Astrocyte of the cerebellum (primary cell): ENCODE measurements at regions not wholly inside any gene's neighbourhood (a gene's known extent, or its start where the extent isn't known, plus 50 kb on each side); places are given as distances from the start of the nearest gene placed in this dataset.
"Not testable (repeated sequence)": the region's sequence is repeated elsewhere in the genome, so short reads cannot be mapped to it uniquely, and the experiment has no call there.

Source experiments
- DNase-seq: peaks from one replicate; pipeline ENCODE4 v3.0.0-alpha.2; 2011; ENCODE audit warnings: low read depth
- H3K4me3 ChIP-seq: 2 replicates; pipeline ENCODE4 v1.5.1; 2011; ENCODE audit warnings: mild to moderate bottlenecking, low read depth, low read length, moderate library complexity
- CTCF ChIP-seq: IDR thresholded peaks from 2 replicates; pipeline ENCODE4 v1.5.1; 2012; ENCODE audit warnings: low read length, low read depth, moderate library complexity, mild to moderate bottlenecking; ENCODE audit errors: missing control alignments
- in situ Hi-C: cut with HindIII; loops from 2 replicates; pipeline ENCODE4 v1.10.0; 2017; ENCODE audit warnings: low sequenced_read_pairs

GRCh38 chr6:27777614-27778355 is 134.4 kb downstream of the OR2B2 start:
- H3K4me3 ChIP-seq, result no peak overlapping the region
- TF ChIP-seq CTCF, result no peak
- in situ Hi-C loops, result no loop called here
- no peak for DNase-seq

GRCh38 chr6:27777126-27777525 is 135.1 kb downstream of the OR2B2 start:
- in situ Hi-C loops, result no loop called here
- no peak for DNase-seq
- no peak overlapping the region for H3K4me3 ChIP-seq
- TF ChIP-seq CTCF, result no peak

- DNase-seq, result no peak
- in situ Hi-C loops, result no loop called here
- TF ChIP-seq CTCF, result no peak
- no peak overlapping the region for H3K4me3 ChIP-seq
Observed at GRCh38 chr6:27776504-27776903, 135.7 kb downstream of the OR2B2 start.

- no peak for TF ChIP-seq CTCF
- in situ Hi-C loops, result no loop called here
- DNase-seq, result no peak
Observed at GRCh38 chr6:27775796-27776184, 136.4 kb downstream of the OR2B2 start.

GRCh38 chr6:27775138-27775795 is 136.9 kb downstream of the OR2B2 start:
- DNase-seq, H3K4me3 ChIP-seq, in situ Hi-C loops: not testable (repeated sequence)

More at GRCh38 chr6:27775796-27776184, 136.4 kb downstream of the OR2B2 start:
- H3K4me3 ChIP-seq, result no peak overlapping the region

GRCh38 chr6:27774264-27774600 is 138.0 kb downstream of the OR2B2 start:
- H3K4me3 ChIP-seq, in situ Hi-C loops, DNase-seq: not testable (repeated sequence)

GRCh38 chr6:27773542-27774263 is 138.5 kb downstream of the OR2B2 start:
- in situ Hi-C loops, H3K4me3 ChIP-seq, DNase-seq: not testable (repeated sequence)
